ENCODE measurements at regions not wholly inside any gene's neighbourhood (a gene's known extent, or its start where the extent isn't known, plus 50 kb on each side); places are given as distances from the start of the nearest gene placed in this dataset.
A peak's percentile ranks its signal among the peaks of the same experiment; 100 is the strongest.

DNA sequence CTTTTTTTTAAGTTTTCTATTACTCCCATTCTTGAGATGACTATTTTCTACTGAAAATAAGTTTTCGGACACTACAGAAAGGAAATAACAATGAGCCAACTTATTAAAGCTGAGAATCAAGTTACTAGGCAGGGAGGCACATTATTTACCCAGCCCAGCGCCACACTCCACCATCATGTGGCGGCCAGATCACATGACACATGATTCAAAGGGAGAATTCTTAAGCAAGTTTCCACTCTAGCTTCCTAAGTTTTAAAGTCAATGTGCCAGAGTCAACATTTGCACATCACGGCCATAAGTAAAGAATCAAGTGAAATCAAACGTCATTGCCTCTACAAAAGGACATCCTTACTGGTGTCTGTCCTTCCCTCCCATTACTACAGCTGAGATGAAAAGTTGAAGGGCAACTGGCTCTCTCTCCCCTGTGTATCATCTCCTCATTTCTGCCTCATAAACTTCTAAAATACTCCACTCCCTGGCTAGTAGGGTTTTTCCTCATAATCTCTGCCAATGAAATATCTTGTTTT lies 81.7 kb downstream of the KLF12 start:
- Mint-ChIP-seq H3K36me3 (ENCODE audit: low read depth) (peaks cover 14% of the 10 kb centered on the region), H3K27ac (peak overlapping the region in 1 of 3 experiments; percentile 11)

DNA sequence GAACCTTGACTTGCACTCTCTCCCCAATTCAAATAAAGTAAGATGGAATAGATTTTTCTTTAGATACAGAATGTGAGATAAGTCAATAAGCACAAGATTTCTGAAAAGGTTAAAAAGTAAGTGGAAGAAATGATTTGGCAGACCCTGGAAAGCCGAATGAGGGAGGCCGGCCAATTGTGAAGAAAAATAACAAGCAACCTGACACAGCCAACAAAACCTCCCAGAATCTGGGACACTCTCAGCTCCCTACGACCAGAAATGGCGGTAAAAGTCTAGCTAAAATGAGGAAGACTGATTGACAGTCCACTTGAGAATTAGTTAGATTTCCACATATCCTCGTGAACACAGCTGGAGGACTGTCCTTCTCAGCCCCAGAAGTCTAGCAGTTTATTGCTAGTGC lies 85.4 kb downstream of the KLF12 start:
- H3K4me3 Mint-ChIP-seq: peak overlapping the region in 1 of 3 experiments; percentile 11
- peaks cover 60% of the 10 kb centered on the region for H3K4me1 Mint-ChIP-seq
- TF ChIP-seq, protein P1, sequence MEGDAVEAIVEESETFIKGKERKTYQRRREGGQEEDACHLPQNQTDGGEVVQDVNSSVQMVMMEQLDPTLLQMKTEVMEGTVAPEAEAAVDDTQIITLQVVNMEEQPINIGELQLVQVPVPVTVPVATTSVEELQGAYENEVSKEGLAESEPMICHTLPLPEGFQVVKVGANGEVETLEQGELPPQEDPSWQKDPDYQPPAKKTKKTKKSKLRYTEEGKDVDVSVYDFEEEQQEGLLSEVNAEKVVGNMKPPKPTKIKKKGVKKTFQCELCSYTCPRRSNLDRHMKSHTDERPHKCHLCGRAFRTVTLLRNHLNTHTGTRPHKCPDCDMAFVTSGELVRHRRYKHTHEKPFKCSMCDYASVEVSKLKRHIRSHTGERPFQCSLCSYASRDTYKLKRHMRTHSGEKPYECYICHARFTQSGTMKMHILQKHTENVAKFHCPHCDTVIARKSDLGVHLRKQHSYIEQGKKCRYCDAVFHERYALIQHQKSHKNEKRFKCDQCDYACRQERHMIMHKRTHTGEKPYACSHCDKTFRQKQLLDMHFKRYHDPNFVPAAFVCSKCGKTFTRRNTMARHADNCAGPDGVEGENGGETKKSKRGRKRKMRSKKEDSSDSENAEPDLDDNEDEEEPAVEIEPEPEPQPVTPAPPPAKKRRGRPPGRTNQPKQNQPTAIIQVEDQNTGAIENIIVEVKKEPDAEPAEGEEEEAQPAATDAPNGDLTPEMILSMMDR (IDR thresholded peaks at IDR 0.05; ENCODE audit: unreplicated experiment in 3 of 3): no peak
- H3K27ac Mint-ChIP-seq: peak overlapping the region; percentile 72 to 92 (median 76)
- H3K27me3 Mint-ChIP-seq (ENCODE audit: low read depth): no peaks in the 10 kb centered on the region
- no peaks in the 10 kb centered on the region for H3K9me3 Mint-ChIP-seq
- H3K36me3 Mint-ChIP-seq (ENCODE audit: low read depth): peaks cover 23% of the 10 kb centered on the region

More for the DNA sequence above, 81.7 kb downstream of the KLF12 start:
- Mint-ChIP-seq H3K27me3 (ENCODE audit: low read depth) (no peaks in the 10 kb centered on the region), H3K4me1 (peaks cover 75% of the 10 kb centered on the region), H3K4me3 (no peak overlapping the region), H3K9me3 (peaks cover under 1% of the 10 kb centered on the region)
- TF ChIP-seq, protein P1 (IDR thresholded peaks at IDR 0.05; ENCODE audit: unreplicated experiment in 3 of 3): no peak

DNA sequence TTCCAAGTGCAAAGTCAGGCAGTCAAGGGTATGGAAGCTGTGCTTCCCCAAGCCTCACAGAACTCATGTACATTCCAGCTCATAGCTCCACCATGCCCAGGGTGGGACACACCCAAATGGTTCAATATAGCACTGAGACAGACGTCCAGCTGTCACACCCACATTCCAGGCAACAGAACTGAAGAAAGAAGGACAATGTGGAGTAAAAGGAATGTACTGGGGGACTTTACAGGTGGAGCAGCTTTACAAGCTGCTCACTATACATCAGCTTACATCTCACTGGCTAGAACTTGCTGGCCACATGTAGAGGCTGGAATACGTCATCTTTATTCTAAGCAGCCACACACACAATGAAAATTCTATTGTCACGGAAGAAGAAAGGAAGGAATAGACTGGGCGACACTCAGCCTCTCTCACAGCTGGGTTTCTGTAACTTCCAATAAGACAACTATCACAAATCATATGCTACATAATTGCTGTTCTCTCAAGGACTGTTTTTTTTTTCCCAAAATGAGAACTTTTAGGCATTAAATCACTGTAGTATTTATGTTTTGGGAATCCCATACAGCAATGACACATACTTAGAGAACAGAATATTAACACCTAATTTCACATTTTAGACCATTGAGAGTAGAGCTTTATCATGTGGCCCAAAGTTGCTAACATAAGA lies 86.1 kb downstream of the KLF12 start:
- peak overlapping the region; percentile 72 to 92 (median 76) for H3K27ac Mint-ChIP-seq
- peaks cover 59% of the 10 kb centered on the region for H3K4me1 Mint-ChIP-seq
- no peaks in the 10 kb centered on the region for H3K9me3 Mint-ChIP-seq
- TF ChIP-seq, protein P1 (IDR thresholded peaks at IDR 0.05; ENCODE audit: unreplicated experiment in 3 of 3): no peak
- peak overlapping the region in 1 of 3 experiments; percentile 10 for H3K4me3 Mint-ChIP-seq
- no peaks in the 10 kb centered on the region for H3K27me3 Mint-ChIP-seq (ENCODE audit: low read depth)
- peaks cover 23% of the 10 kb centered on the region for H3K36me3 Mint-ChIP-seq (ENCODE audit: low read depth)

DNA sequence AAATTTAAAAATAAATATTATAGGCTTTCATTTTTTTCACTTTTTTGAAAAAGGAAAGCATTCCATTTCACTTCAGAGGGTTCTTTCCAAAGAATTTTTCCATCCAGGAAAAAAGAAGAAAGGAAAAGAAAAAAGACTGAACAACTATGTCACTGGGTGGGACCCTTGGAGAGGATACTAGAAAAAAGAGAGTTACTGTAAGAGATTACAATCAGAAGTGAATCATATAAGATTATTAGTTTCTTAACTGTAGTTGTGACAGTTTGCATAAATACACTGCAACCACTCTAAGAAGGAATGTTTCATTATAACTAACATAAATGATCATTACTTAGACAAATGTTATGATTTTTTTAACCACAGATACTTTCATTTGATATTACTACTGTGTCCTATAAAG lies 87.8 kb downstream of the KLF12 start:
- Mint-ChIP-seq H3K4me1 (peaks cover 64% of the 10 kb centered on the region), H3K27ac (no peak overlapping the region), H3K9me3 (no peaks in the 10 kb centered on the region), H3K36me3 (ENCODE audit: low read depth) (peaks cover 20% of the 10 kb centered on the region), H3K4me3 (no peak overlapping the region), H3K27me3 (ENCODE audit: low read depth) (no peaks in the 10 kb centered on the region)
- TF ChIP-seq, protein P1 (IDR thresholded peaks at IDR 0.05; ENCODE audit: unreplicated experiment in 3 of 3): no peak

DNA sequence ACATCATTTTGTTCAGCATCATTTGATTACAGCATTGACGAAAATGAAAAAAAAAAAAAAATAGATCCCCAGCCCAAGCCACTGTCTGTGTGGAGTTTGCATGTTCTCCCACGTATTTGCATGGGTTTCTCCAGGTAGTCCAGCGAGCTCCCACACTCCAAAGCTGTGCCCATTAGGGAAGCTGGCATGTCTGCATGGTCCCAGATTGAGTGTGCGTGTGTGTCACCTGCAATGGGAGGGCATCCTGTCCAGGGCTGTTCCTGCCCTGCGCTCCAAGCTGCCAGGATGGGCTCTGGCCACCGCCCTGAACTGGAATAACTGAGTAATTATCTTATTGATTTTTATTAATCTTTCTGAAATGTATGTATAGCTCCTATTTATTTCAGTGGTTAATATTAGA lies 88.6 kb downstream of the KLF12 start:
- H3K4me3 Mint-ChIP-seq: no peak overlapping the region
- TF ChIP-seq, protein P1 (IDR thresholded peaks at IDR 0.05; ENCODE audit: unreplicated experiment in 3 of 3): no peak
- no peaks in the 10 kb centered on the region for H3K9me3 Mint-ChIP-seq
- H3K4me1 Mint-ChIP-seq: peaks cover 64% of the 10 kb centered on the region
- no peaks in the 10 kb centered on the region for H3K27me3 Mint-ChIP-seq (ENCODE audit: low read depth)
- H3K36me3 Mint-ChIP-seq (ENCODE audit: low read depth): peaks cover 20% of the 10 kb centered on the region
- H3K27ac Mint-ChIP-seq: no peak overlapping the region

DNA sequence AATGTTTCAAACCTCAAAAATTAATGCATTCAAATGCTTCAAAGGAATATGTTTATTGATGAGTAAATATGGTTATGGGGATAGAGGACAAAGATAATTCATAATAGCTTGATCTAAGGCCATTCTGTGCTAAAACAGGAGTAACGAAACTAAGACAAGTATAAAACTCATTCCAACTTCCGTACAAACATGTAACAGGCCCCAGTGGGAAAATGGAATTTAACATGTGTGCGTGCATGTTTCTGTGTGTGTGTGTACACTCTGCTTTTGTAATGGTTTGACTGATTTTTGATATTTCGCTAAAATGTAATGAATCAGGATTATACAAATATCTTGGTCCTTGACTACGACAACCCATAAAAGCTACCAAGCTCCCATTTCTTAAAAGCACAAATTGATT lies 91.0 kb downstream of the KLF12 start:
- H3K27ac Mint-ChIP-seq: peak overlapping the region in 1 of 3 experiments; percentile 9
- H3K4me1 Mint-ChIP-seq: peaks cover 50% of the 10 kb centered on the region
- H3K36me3 Mint-ChIP-seq (ENCODE audit: low read depth): peaks cover 10% of the 10 kb centered on the region
- H3K27me3 Mint-ChIP-seq (ENCODE audit: low read depth): no peaks in the 10 kb centered on the region
- TF ChIP-seq, protein P1 (IDR thresholded peaks at IDR 0.05; ENCODE audit: unreplicated experiment in 3 of 3): no peak
- no peaks in the 10 kb centered on the region for H3K9me3 Mint-ChIP-seq
- H3K4me3 Mint-ChIP-seq: no peak overlapping the region

All from nephron (organoid).